ENCODE measurements at regions not wholly inside any gene's neighbourhood (a gene's known extent, or its start where the extent isn't known, plus 50 kb on each side); places are given as distances from the start of the nearest gene placed in this dataset.

DNA sequence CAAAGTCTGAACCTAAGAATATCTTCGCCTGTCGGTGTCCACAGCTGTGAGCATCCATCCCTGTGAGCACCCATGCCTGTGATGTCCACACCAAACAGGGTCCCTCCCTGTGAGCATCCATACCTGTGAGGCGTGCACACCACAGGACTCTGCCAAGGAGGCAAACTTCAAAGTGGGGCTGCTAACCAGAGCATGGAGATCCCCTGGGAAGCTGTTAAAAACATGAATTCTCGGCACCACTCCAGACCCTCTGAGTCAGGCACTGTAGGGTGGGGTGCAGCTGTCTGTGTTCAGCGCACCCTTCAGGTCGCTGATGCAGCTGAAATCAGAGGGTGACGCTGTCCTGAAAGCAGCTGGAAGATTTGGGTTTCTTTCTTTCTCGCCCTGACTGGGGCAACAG lies 85.4 kb upstream of the NXT1 start:
- Histone ChIP-seq H3K9me3 (no peaks in the 10 kb centered on the region), H3K27ac (no peak overlapping the region), H3K27me3 (ENCODE audit: insufficient read depth in 3 of 3, low read length in 2 of 3) (no peaks in the 10 kb centered on the region), H3K4me3 (no peak overlapping the region), H3K36me3 (ENCODE audit: insufficient read depth in 1 of 2, low read depth in 1 of 2) (no peaks in the 10 kb centered on the region), H3K4me1 (no peaks in the 10 kb centered on the region)
- intact Hi-C loops (cut with DNase I): no loop called here
- ATAC-seq: no peak
- TF ChIP-seq, protein P1, sequence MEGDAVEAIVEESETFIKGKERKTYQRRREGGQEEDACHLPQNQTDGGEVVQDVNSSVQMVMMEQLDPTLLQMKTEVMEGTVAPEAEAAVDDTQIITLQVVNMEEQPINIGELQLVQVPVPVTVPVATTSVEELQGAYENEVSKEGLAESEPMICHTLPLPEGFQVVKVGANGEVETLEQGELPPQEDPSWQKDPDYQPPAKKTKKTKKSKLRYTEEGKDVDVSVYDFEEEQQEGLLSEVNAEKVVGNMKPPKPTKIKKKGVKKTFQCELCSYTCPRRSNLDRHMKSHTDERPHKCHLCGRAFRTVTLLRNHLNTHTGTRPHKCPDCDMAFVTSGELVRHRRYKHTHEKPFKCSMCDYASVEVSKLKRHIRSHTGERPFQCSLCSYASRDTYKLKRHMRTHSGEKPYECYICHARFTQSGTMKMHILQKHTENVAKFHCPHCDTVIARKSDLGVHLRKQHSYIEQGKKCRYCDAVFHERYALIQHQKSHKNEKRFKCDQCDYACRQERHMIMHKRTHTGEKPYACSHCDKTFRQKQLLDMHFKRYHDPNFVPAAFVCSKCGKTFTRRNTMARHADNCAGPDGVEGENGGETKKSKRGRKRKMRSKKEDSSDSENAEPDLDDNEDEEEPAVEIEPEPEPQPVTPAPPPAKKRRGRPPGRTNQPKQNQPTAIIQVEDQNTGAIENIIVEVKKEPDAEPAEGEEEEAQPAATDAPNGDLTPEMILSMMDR (IDR thresholded peaks at IDR 0.05): no peak
- DNase-seq: no peak
- 52 to 65% (median 57%) methylated on average over 8 of the region's 8 CpGs for WGBS, 3 donors

DNA sequence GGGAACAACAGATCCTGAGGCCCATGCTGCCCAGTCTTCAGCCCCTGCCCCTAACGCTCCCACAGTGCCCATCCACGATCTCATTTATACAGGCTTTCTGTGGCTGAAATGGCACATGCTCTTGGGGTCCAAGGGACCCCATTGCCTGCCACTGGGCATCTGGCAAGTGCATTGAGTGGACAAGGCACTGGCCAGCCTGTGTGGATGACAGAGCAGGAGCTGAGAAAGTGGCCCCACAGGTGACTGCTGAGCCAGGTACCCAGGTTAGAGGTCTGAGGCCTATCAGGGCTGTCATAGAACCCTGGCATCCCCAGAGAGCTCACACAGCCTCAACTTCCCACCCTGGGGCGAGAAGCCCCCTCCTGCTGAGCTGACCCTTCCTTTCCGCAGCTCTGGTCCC lies 86.0 kb upstream of the NXT1 start:
- Histone ChIP-seq H3K4me1 (no peaks in the 10 kb centered on the region), H3K27me3 (ENCODE audit: insufficient read depth in 3 of 3, low read length in 2 of 3) (no peaks in the 10 kb centered on the region), H3K27ac (no peak overlapping the region), H3K36me3 (ENCODE audit: insufficient read depth in 1 of 2, low read depth in 1 of 2) (no peaks in the 10 kb centered on the region), H3K9me3 (no peaks in the 10 kb centered on the region), H3K4me3 (no peak overlapping the region)
- WGBS, 3 donors: 85 to 96% (median 87%) methylated on average over 4 of the region's 4 CpGs
- ATAC-seq: no peak
- DNase-seq: no peak
- TF ChIP-seq, protein P1 (IDR thresholded peaks at IDR 0.05): no peak
- intact Hi-C loops (cut with DNase I): no loop called here

DNA sequence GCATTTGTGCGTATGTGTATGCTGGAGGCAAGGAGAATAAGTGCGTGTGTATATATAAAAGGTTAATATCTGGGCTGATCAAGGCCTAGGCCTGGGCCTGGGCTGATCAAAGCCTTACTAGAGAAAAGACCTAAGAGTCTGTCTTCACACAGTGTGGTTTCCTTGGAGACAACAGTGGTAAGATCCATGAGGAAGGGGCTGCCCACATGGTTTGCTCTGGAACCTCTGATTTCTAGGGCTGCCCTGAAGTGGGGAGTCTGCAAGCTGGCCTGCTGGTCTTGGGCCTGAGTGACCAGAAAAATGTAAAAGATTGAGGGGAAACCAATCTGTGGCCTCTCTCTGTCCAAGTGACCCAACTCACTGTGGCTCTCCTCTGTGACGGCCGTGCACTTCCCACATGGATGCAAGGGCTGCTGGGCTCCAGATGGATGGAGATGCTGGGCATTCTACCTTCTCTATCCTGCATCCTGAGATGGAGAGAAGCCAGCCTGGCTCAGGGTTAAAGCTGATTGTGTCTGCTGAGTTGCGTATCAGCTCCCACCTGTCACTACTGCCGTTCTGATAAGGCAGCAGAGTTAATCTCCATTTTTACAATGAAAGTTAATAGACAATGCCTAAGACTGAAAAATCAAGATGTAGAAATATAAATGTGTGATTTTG lies 90.3 kb upstream of the NXT1 start:
- H3K4me3 ChIP-seq: no peak overlapping the region
- no peaks in the 10 kb centered on the region for H3K36me3 ChIP-seq (ENCODE audit: insufficient read depth in 1 of 2, low read depth in 1 of 2)
- WGBS, 3 donors: 83 to 88% (median 83%) methylated on average over 6 of the region's 6 CpGs
- ATAC-seq (no peak), DNase-seq (no peak)
- H3K27me3 ChIP-seq (ENCODE audit: insufficient read depth in 3 of 3, low read length in 2 of 3): no peaks in the 10 kb centered on the region
- no peak overlapping the region for H3K27ac ChIP-seq
- no peaks in the 10 kb centered on the region for H3K9me3 ChIP-seq
- TF ChIP-seq, protein P1 (IDR thresholded peaks at IDR 0.05): no peak
- intact Hi-C loops (cut with DNase I): no loop called here
- peaks cover 2% of the 10 kb centered on the region for H3K4me1 ChIP-seq

DNA sequence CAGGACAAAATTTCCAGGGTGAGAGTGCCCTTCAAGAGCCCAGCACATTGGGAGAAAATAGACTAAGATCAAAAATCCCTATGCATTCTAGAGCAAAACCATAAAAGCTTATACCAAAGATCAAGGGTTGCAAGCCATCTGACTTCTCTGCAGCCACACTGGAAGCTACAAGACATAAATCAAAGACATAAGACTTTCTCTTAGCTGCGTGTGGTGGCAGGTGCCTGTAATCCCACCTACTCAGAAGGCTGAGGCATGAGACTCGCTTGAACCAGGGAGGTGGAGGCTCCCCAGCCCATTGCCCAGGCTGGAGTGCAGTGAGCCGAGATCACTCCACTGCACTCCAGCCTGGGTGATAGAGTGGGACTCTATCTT lies 91.9 kb upstream of the NXT1 start:
- no peaks in the 10 kb centered on the region for H3K9me3 ChIP-seq
- no peak for ATAC-seq
- intact Hi-C loops (cut with DNase I): no loop called here
- H3K27me3 ChIP-seq (ENCODE audit: insufficient read depth in 3 of 3, low read length in 2 of 3): no peaks in the 10 kb centered on the region
- TF ChIP-seq, protein P1 (IDR thresholded peaks at IDR 0.05): no peak
- no peak overlapping the region for H3K4me3 ChIP-seq
- H3K27ac ChIP-seq: peak overlapping the region; percentile 53
- no peaks in the 10 kb centered on the region for H3K36me3 ChIP-seq (ENCODE audit: insufficient read depth in 1 of 2, low read depth in 1 of 2)
- DNase-seq: no peak
- peaks cover 2% of the 10 kb centered on the region for H3K4me1 ChIP-seq
- WGBS, 3 donors: 63 to 71% (median 69%) methylated on average over 3 of the region's 3 CpGs
